OCI-LY1 (cell line): ENCODE measurements at regions not wholly inside any gene's neighbourhood (a gene's known extent, or its start where the extent isn't known, plus 50 kb on each side); places are given as distances from the start of the nearest gene placed in this dataset.

ENCODE experiments used
- H2AFZ ChIP-seq: fragments of 200-600 bp; sonication (generic), shearing (Covaris generic); 2 replicates; pipeline ENCODE4 v1.6.0; 2014; ENCODE audit warnings: antibody characterized with exemption, mild to moderate bottlenecking, low read length
- H3F3A ChIP-seq: fragments of 200-600 bp; sonication (generic), shearing (Covaris generic); 2 replicates; pipeline ENCODE4 v1.6.0; 2014; ENCODE audit warnings: mild to moderate bottlenecking, antibody characterized with exemption, low read length, moderate library complexity; ENCODE audit not compliant: insufficient read depth
- H3K27ac ChIP-seq: fragments of 200-600 bp; sonication (generic); 2 replicates; pipeline ENCODE4 v1.5.1; 2014; ENCODE audit warnings: low read length, mixed run types, mild to moderate bottlenecking, low read depth; ENCODE audit not compliant: poor library complexity, severe bottlenecking
- H3K27me3 ChIP-seq: fragments of 200-600 bp; sonication (generic); 2 replicates; pipeline ENCODE4 v1.6.0; 2014; ENCODE audit warnings: antibody characterized with exemption, mild to moderate bottlenecking, low read length, moderate library complexity; ENCODE audit not compliant: insufficient read depth
- H3K36me3 ChIP-seq: fragments of 200-600 bp; sonication (generic); 2 replicates; pipeline ENCODE4 v1.6.1; 2014; ENCODE audit warnings: mild to moderate bottlenecking, antibody characterized with exemption, low read length, moderate library complexity, mixed read lengths; ENCODE audit not compliant: insufficient read depth
- H3K4me1 ChIP-seq: fragments of 200-600 bp; sonication (generic); 2 replicates; pipeline ENCODE4 v1.5.1; 2014; ENCODE audit warnings: mild to moderate bottlenecking, low read length, moderate library complexity; ENCODE audit not compliant: insufficient read depth, severe bottlenecking
- H3K4me2 ChIP-seq: fragments of 200-600 bp; sonication (generic), shearing (Covaris generic); 2 replicates; pipeline ENCODE4 v1.6.1; 2014; ENCODE audit warnings: low read length
- H3K4me3 ChIP-seq: fragments of 200-600 bp; sonication (generic); 2 replicates; pipeline ENCODE4 v1.5.1; 2014; ENCODE audit warnings: low read length, low read depth, mild to moderate bottlenecking, mixed read lengths; ENCODE audit not compliant: poor library complexity, severe bottlenecking
- H3K79me2 ChIP-seq: fragments of 200-600 bp; shearing (Covaris generic); 2 replicates; pipeline ENCODE4 v1.6.1; 2016; ENCODE audit warnings: mixed run types, low read length, mixed read lengths; ENCODE audit not compliant: insufficient read depth
- H3K9ac ChIP-seq: fragments of 200-600 bp; sonication (generic), shearing (Covaris generic); 2 replicates; pipeline ENCODE4 v1.6.1; 2014; ENCODE audit warnings: mild to moderate bottlenecking, low read length, mixed read lengths
- H3K9me2 ChIP-seq: fragments of 200-600 bp; sonication (generic), shearing (Covaris generic); 2 replicates; pipeline ENCODE4 v1.6.1; 2014; ENCODE audit warnings: low read depth, mild to moderate bottlenecking, low read length, mixed read lengths
- H3K9me3 ChIP-seq: fragments of 200-600 bp; shearing (Covaris generic); 2 replicates; pipeline ENCODE4 v1.6.1; 2014; ENCODE audit warnings: low read length, mixed read lengths
- H4K20me1 ChIP-seq: fragments of 200-600 bp; sonication (generic), shearing (Covaris generic); 2 replicates; pipeline ENCODE4 v1.6.0; 2016; ENCODE audit warnings: mild to moderate bottlenecking, low read length; ENCODE audit not compliant: insufficient read depth
- EZH2 ChIP-seq: fragments of 200-600 bp; sonication (generic), shearing (Covaris generic); IDR thresholded peaks from 2 replicates; pipeline ENCODE4 v1.8.0; 2017; ENCODE audit warnings: borderline replicate concordance, mixed run types, mild to moderate bottlenecking, antibody characterized with exemption, low read length, moderate library complexity, mixed read lengths
- TF ChIP-seq, protein P1 (sequence below): fragments of 200-600 bp; sonication (generic), shearing (Covaris generic); IDR thresholded peaks from 2 replicates; pipeline ENCODE4 v1.5.1; 2017; ENCODE audit warnings: mild to moderate bottlenecking, antibody characterized with exemption, low read length, moderate library complexity, mixed read lengths

- TF ChIP-seq, protein P1, sequence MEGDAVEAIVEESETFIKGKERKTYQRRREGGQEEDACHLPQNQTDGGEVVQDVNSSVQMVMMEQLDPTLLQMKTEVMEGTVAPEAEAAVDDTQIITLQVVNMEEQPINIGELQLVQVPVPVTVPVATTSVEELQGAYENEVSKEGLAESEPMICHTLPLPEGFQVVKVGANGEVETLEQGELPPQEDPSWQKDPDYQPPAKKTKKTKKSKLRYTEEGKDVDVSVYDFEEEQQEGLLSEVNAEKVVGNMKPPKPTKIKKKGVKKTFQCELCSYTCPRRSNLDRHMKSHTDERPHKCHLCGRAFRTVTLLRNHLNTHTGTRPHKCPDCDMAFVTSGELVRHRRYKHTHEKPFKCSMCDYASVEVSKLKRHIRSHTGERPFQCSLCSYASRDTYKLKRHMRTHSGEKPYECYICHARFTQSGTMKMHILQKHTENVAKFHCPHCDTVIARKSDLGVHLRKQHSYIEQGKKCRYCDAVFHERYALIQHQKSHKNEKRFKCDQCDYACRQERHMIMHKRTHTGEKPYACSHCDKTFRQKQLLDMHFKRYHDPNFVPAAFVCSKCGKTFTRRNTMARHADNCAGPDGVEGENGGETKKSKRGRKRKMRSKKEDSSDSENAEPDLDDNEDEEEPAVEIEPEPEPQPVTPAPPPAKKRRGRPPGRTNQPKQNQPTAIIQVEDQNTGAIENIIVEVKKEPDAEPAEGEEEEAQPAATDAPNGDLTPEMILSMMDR: no peak
- no peak for TF ChIP-seq EZH2
- H3K9me2 ChIP-seq: no peaks in the 10 kb centered on the region
- H3K36me3 ChIP-seq: no peaks in the 10 kb centered on the region
- no peaks in the 10 kb centered on the region for H4K20me1 ChIP-seq
- H3K27me3 ChIP-seq: no peaks in the 10 kb centered on the region
- H3K4me2 ChIP-seq: no peak overlapping the region
- H3F3A ChIP-seq: no peaks in the 10 kb centered on the region
- no peaks in the 10 kb centered on the region for H3K9me3 ChIP-seq
- H3K27ac ChIP-seq: no peak overlapping the region
- no peaks in the 10 kb centered on the region for H3K4me1 ChIP-seq
- H2AFZ ChIP-seq: no peak overlapping the region
- no peak overlapping the region for H3K4me3 ChIP-seq
- H3K9ac ChIP-seq: no peak overlapping the region
- H3K79me2 ChIP-seq: no peaks in the 10 kb centered on the region
Measured at GRCh38 chr2:22880161-22880560, 504.8 kb upstream of the KLHL29 start.

DNA sequence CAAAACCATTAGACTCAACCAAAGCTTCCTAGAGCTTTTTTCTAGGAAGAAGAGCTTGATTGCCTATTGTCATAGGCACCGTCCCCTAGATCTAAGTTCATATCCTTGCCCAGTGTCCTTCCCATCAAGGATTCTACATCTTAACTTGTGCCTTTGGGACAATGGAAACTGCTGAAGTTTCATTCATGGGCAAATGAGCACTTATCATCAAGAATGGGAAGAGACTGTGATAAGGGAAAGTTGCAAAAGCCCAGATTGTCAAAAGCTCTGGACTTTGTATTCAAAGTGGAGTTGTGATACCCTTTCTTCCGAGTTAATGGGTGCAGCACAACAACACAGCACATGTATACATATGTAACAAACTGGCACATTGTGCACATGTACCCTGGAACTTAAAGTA is 503.0 kb upstream of the KLHL29 start:
- H3K27me3 ChIP-seq: no peaks in the 10 kb centered on the region
- H2AFZ ChIP-seq: no peak overlapping the region
- no peak overlapping the region for H3K4me3 ChIP-seq
- H3F3A ChIP-seq: no peaks in the 10 kb centered on the region
- no peaks in the 10 kb centered on the region for H3K9me2 ChIP-seq
- no peaks in the 10 kb centered on the region for H4K20me1 ChIP-seq
- TF ChIP-seq, protein P1: no peak
- TF ChIP-seq EZH2: no peak
- no peaks in the 10 kb centered on the region for H3K79me2 ChIP-seq
- no peak overlapping the region for H3K4me2 ChIP-seq
- no peak overlapping the region for H3K27ac ChIP-seq
- H3K9me3 ChIP-seq: no peaks in the 10 kb centered on the region
- H3K9ac ChIP-seq: no peak overlapping the region
- H3K4me1 ChIP-seq: no peaks in the 10 kb centered on the region
- no peaks in the 10 kb centered on the region for H3K36me3 ChIP-seq

GRCh38 chr2:22882643-22883042 is 502.3 kb upstream of the KLHL29 start:
- H3K4me3 ChIP-seq: no peak overlapping the region
- no peak overlapping the region for H3K9ac ChIP-seq
- TF ChIP-seq, protein P1: no peak
- no peak for TF ChIP-seq EZH2
- H2AFZ ChIP-seq: no peak overlapping the region
- no peak overlapping the region for H3K27ac ChIP-seq
- no peaks in the 10 kb centered on the region for H3K9me3 ChIP-seq
- H3F3A ChIP-seq: no peaks in the 10 kb centered on the region
- no peaks in the 10 kb centered on the region for H3K79me2 ChIP-seq
- H3K36me3 ChIP-seq: no peaks in the 10 kb centered on the region
- H3K4me2 ChIP-seq: no peak overlapping the region
- H3K4me1 ChIP-seq: no peaks in the 10 kb centered on the region
- H3K9me2 ChIP-seq: no peaks in the 10 kb centered on the region
- H3K27me3 ChIP-seq: no peaks in the 10 kb centered on the region
- no peaks in the 10 kb centered on the region for H4K20me1 ChIP-seq
